ENCODE measurements at regions not wholly inside any gene's neighbourhood (a gene's known extent, or its start where the extent isn't known, plus 50 kb on each side); places are given as distances from the start of the nearest gene placed in this dataset.

- POLR2A ChIA-PET = no interaction called here
- CTCF ChIA-PET = no interaction called here
- Histone ChIP-seq H3K27ac (ENCODE audit: low read depth, low read length) (no peak overlapping the region), H3K27me3 (ENCODE audit: insufficient read depth, low read length) (peaks cover 8% of the 10 kb centered on the region), H3K9ac (ENCODE audit: low read length) (no peak overlapping the region), H3K9me3 (ENCODE audit: control insufficient read depth in 1 of 2, insufficient read depth in 1 of 2, low read depth in 1 of 2, low read length in 2 of 2) (no peaks in the 10 kb centered on the region), H3K4me2 (ENCODE audit: low read length) (no peak overlapping the region), H4K20me1 (ENCODE audit: insufficient read depth) (no peaks in the 10 kb centered on the region), H3K4me3 (replicated peaks in 1 of 2; ENCODE audit: low read depth in 1 of 2, low read length in 2 of 2) (no peak overlapping the region), H3K36me3 (ENCODE audit: control insufficient read depth in 1 of 2, insufficient read depth in 2 of 2, low read length in 2 of 2) (no peaks in the 10 kb centered on the region), H3K79me2 (ENCODE audit: insufficient read depth, low read length) (no peaks in the 10 kb centered on the region), H3K4me1 (ENCODE audit: control insufficient read depth in 1 of 2, insufficient read depth in 2 of 2, low read length in 2 of 2) (peaks cover 8 to 22% of the 10 kb centered on the region in 2 experiments; a peak in 3 of 4 replicates), H2AFZ (ENCODE audit: low read depth, low read length, poor library complexity, severe bottlenecking) (no peak overlapping the region), H3K9me2 (ENCODE audit: insufficient read depth) (no peaks in the 10 kb centered on the region)
- intact Hi-C loops (cut with micrococcal nuclease) = no loop called here
- DNase-seq (ENCODE audit: low read depth, low spot score) (no peak), ATAC-seq (no peak)
- BruUV-seq (replicated peaks) = no TSS peak
- no peak for TF ChIP-seq ATF3 (IDR thresholded peaks at IDR 0.05)
- TF ChIP-seq SP1 (IDR thresholded peaks at IDR 0.05; ENCODE audit: low read depth) = no peak
- TF ChIP-seq MAX (IDR thresholded peaks at IDR 0.05) = no peak
- TF ChIP-seq, protein P1, sequence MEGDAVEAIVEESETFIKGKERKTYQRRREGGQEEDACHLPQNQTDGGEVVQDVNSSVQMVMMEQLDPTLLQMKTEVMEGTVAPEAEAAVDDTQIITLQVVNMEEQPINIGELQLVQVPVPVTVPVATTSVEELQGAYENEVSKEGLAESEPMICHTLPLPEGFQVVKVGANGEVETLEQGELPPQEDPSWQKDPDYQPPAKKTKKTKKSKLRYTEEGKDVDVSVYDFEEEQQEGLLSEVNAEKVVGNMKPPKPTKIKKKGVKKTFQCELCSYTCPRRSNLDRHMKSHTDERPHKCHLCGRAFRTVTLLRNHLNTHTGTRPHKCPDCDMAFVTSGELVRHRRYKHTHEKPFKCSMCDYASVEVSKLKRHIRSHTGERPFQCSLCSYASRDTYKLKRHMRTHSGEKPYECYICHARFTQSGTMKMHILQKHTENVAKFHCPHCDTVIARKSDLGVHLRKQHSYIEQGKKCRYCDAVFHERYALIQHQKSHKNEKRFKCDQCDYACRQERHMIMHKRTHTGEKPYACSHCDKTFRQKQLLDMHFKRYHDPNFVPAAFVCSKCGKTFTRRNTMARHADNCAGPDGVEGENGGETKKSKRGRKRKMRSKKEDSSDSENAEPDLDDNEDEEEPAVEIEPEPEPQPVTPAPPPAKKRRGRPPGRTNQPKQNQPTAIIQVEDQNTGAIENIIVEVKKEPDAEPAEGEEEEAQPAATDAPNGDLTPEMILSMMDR (IDR thresholded peaks at IDR 0.05 in 2 of 3, conservative IDR thresholded peaks at IDR 0.05 in 1 of 3; ENCODE audit: borderline replicate concordance in 1 of 3, insufficient read depth in 1 of 3, low read depth in 2 of 3, low read length in 2 of 3) = no peak
- no peak for TF ChIP-seq EGR1 (IDR thresholded peaks at IDR 0.05; ENCODE audit: low read depth)
- no peak for TF ChIP-seq ZNF274 (IDR thresholded peaks at IDR 0.05; ENCODE audit: low read depth, low read length)
- TF ChIP-seq FOSL1 (IDR thresholded peaks at IDR 0.05; ENCODE audit: low read depth) = no peak
- no peak for TF ChIP-seq CBX3 (IDR thresholded peaks at IDR 0.05; ENCODE audit: low read depth)
- no peak for TF ChIP-seq YY1 (IDR thresholded peaks at IDR 0.05; ENCODE audit: extremely low read depth, insufficient replicate concordance, low read depth, low read length)
- TF ChIP-seq POLR2A (IDR thresholded peaks at IDR 0.05; ENCODE audit: borderline replicate concordance, extremely low read depth, insufficient read depth, insufficient read length) = no peak
- TF ChIP-seq CEBPB (IDR thresholded peaks at IDR 0.05; ENCODE audit: low read depth) = no peak
- TF ChIP-seq EZH2phosphoT487 (IDR thresholded peaks at IDR 0.05; ENCODE audit: borderline replicate concordance) = no peak
- TF ChIP-seq POLR2AphosphoS5 (IDR thresholded peaks at IDR 0.05; ENCODE audit: low read depth, low read length) = no peak
- TF ChIP-seq, protein P2, sequence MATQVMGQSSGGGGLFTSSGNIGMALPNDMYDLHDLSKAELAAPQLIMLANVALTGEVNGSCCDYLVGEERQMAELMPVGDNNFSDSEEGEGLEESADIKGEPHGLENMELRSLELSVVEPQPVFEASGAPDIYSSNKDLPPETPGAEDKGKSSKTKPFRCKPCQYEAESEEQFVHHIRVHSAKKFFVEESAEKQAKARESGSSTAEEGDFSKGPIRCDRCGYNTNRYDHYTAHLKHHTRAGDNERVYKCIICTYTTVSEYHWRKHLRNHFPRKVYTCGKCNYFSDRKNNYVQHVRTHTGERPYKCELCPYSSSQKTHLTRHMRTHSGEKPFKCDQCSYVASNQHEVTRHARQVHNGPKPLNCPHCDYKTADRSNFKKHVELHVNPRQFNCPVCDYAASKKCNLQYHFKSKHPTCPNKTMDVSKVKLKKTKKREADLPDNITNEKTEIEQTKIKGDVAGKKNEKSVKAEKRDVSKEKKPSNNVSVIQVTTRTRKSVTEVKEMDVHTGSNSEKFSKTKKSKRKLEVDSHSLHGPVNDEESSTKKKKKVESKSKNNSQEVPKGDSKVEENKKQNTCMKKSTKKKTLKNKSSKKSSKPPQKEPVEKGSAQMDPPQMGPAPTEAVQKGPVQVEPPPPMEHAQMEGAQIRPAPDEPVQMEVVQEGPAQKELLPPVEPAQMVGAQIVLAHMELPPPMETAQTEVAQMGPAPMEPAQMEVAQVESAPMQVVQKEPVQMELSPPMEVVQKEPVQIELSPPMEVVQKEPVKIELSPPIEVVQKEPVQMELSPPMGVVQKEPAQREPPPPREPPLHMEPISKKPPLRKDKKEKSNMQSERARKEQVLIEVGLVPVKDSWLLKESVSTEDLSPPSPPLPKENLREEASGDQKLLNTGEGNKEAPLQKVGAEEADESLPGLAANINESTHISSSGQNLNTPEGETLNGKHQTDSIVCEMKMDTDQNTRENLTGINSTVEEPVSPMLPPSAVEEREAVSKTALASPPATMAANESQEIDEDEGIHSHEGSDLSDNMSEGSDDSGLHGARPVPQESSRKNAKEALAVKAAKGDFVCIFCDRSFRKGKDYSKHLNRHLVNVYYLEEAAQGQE (IDR thresholded peaks at IDR 0.05; ENCODE audit: low read depth) = no peak
- TF ChIP-seq, protein P3, sequence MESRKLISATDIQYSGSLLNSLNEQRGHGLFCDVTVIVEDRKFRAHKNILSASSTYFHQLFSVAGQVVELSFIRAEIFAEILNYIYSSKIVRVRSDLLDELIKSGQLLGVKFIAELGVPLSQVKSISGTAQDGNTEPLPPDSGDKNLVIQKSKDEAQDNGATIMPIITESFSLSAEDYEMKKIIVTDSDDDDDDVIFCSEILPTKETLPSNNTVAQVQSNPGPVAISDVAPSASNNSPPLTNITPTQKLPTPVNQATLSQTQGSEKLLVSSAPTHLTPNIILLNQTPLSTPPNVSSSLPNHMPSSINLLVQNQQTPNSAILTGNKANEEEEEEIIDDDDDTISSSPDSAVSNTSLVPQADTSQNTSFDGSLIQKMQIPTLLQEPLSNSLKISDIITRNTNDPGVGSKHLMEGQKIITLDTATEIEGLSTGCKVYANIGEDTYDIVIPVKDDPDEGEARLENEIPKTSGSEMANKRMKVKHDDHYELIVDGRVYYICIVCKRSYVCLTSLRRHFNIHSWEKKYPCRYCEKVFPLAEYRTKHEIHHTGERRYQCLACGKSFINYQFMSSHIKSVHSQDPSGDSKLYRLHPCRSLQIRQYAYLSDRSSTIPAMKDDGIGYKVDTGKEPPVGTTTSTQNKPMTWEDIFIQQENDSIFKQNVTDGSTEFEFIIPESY (IDR thresholded peaks at IDR 0.05; ENCODE audit: extremely low read depth, insufficient replicate concordance, low read length) = no peak
- no peak for TF ChIP-seq JUND (IDR thresholded peaks at IDR 0.05)
- RAD21 ChIA-PET (ENCODE audit: low non-redundant PET in 1 of 2, low total read pairs in 2 of 2, uncharacterized antibody in 2 of 2, unreplicated experiment in 2 of 2) = no interaction called here
These were observed 461.2 kb downstream of the BRD1 start for GRCh38 chr22:49366437-49366836.
